Mammary epithelial cell (primary cell): ENCODE measurements at regions not wholly inside any gene's neighbourhood (a gene's known extent, or its start where the extent isn't known, plus 50 kb on each side); places are given as distances from the start of the nearest gene placed in this dataset.

Experiments used
- EZH2 ChIP-seq: IDR thresholded peaks from 2 replicates; pipeline ENCODE4 v1.6.1; 2012; ENCODE audit warnings: low read length, inconsistent platforms, borderline replicate concordance
- TF ChIP-seq, protein P1 (sequence below), 2 donors: IDR thresholded peaks in 1 of 2; conservative IDR thresholded peaks in 1 of 2; 2 replicates each; pipeline ENCODE4 v1.5.1; 2011 to 2012; ENCODE audit warnings: inconsistent platforms in 2 of 2, low read length in 2 of 2, mild to moderate bottlenecking in 2 of 2, control low read depth in 1 of 2, low read depth in 1 of 2; ENCODE audit not compliant: insufficient read depth in 1 of 2; ENCODE audit errors: extremely low read depth in 1 of 2

DNA sequence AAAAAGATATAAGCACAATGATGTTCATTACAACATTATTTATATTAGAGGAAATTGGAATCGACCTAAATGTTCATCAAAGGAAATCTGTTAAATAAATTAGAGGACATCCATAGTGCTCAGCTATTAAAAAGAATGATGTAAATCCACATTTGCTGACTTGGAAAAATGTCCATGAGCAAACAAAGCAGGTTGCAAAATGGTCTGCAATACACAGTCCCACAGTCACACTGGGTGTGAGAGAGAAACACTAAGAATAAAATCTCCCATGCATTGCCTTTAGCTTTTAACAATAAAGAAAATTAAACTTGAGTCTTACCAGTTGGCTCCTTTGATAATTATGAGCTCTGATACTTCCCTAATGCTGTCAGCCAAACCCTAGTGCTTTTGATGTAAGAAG lies 811.1 kb upstream of the SALL3 start:
- TF ChIP-seq EZH2, result no peak
- TF ChIP-seq, protein P1, sequence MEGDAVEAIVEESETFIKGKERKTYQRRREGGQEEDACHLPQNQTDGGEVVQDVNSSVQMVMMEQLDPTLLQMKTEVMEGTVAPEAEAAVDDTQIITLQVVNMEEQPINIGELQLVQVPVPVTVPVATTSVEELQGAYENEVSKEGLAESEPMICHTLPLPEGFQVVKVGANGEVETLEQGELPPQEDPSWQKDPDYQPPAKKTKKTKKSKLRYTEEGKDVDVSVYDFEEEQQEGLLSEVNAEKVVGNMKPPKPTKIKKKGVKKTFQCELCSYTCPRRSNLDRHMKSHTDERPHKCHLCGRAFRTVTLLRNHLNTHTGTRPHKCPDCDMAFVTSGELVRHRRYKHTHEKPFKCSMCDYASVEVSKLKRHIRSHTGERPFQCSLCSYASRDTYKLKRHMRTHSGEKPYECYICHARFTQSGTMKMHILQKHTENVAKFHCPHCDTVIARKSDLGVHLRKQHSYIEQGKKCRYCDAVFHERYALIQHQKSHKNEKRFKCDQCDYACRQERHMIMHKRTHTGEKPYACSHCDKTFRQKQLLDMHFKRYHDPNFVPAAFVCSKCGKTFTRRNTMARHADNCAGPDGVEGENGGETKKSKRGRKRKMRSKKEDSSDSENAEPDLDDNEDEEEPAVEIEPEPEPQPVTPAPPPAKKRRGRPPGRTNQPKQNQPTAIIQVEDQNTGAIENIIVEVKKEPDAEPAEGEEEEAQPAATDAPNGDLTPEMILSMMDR (conservative IDR thresholded peaks at IDR 0.05 in 1 of 2, IDR thresholded peaks at IDR 0.05 in 1 of 2; ENCODE audit: extremely low read depth in 1 of 2, insufficient read depth in 1 of 2, low read depth in 1 of 2, low read length in 2 of 2), result no peak
